Gastroesophageal sphincter (tissue), 2 donors: ENCODE measurements at regions not wholly inside any gene's neighbourhood (a gene's known extent, or its start where the extent isn't known, plus 50 kb on each side); places are given as distances from the start of the nearest gene placed in this dataset.

Experiments used
- POLR2A ChIP-seq, 2 donors: fragments of 450-650 bp; IDR thresholded peaks; one replicate each; pipeline ENCODE4 v1.6.1; 2017; ENCODE audit warnings: antibody characterized with exemption in 2 of 2, mild to moderate bottlenecking in 2 of 2, moderate library complexity in 1 of 2
- POLR2AphosphoS5 ChIP-seq: sonication (generic); formaldehyde crosslinking; IDR thresholded peaks from one replicate; pipeline ENCODE4 v1.6.1; 2017; ENCODE audit warnings: antibody characterized with exemption

- TF ChIP-seq POLR2AphosphoS5 (no peak), POLR2A (IDR thresholded peaks at IDR 0.05) (no peak)
Observed at GRCh38 chr11:104380358-104380757, 216.4 kb upstream of the PDGFD start.
